Endodermal cell (in vitro differentiated cells): ENCODE measurements at regions not wholly inside any gene's neighbourhood (a gene's known extent, or its start where the extent isn't known, plus 50 kb on each side); places are given as distances from the start of the nearest gene placed in this dataset.
"Not testable (repeated sequence)": the region's sequence is repeated elsewhere in the genome, so short reads cannot be mapped to it uniquely, and the experiment has no call there.

Experiments used
- DNase-seq: peaks from one replicate; pipeline ENCODE4 v3.0.0-alpha.2; 2017
- H3K27ac ChIP-seq: 2 replicates; pipeline ENCODE4 v1.5.1; 2013; ENCODE audit warnings: mild to moderate bottlenecking, low read depth, low read length, moderate library complexity
- H3K27me3 ChIP-seq: 2 replicates; pipeline ENCODE4 v1.6.1; 2013; ENCODE audit warnings: mild to moderate bottlenecking, low read length, moderate library complexity; ENCODE audit not compliant: insufficient read depth, control insufficient read depth, poor library complexity, severe bottlenecking
- H3K36me3 ChIP-seq: 2 replicates; pipeline ENCODE4 v1.7.0; 2013; ENCODE audit warnings: mild to moderate bottlenecking, low read length, moderate library complexity; ENCODE audit not compliant: control insufficient read depth, insufficient read depth
- H3K4me1 ChIP-seq: one replicate; pipeline ENCODE4 v1.7.0; 2013; ENCODE audit warnings: low read length; ENCODE audit not compliant: control insufficient read depth, insufficient read depth
- H3K4me3 ChIP-seq: 2 replicates; pipeline ENCODE4 v1.5.1; 2013; ENCODE audit warnings: mild to moderate bottlenecking, low read length, moderate library complexity
- H3K9ac ChIP-seq: 2 replicates; pipeline ENCODE4 v1.6.1; 2013; ENCODE audit warnings: mild to moderate bottlenecking, low read length, moderate library complexity; ENCODE audit not compliant: poor library complexity, severe bottlenecking; ENCODE audit errors: extremely low read depth
- H3K9me3 ChIP-seq: 2 replicates; pipeline ENCODE4 v1.6.1; 2013; ENCODE audit warnings: mild to moderate bottlenecking, low read length, moderate library complexity; ENCODE audit not compliant: control insufficient read depth
- H3K27ac Mint-ChIP-seq: 2 replicates; pipeline ENCODE4 v1.8.0; 2020; ENCODE audit warnings: mixed read lengths
- H3K27me3 Mint-ChIP-seq: 2 replicates; pipeline ENCODE4 v1.8.0; 2021; ENCODE audit warnings: mild to moderate bottlenecking, mixed read lengths; ENCODE audit not compliant: insufficient read depth
- H3K36me3 Mint-ChIP-seq: 2 replicates; pipeline ENCODE4 v1.8.0; 2020; ENCODE audit warnings: low read depth, mixed read lengths
- H3K4me1 Mint-ChIP-seq: 2 replicates; pipeline ENCODE4 v1.8.0; 2020; ENCODE audit warnings: mixed read lengths
- H3K4me3 Mint-ChIP-seq: 2 replicates; pipeline ENCODE4 v1.8.0; 2020; ENCODE audit warnings: mild to moderate bottlenecking, moderate library complexity, mixed read lengths
- H3K9me3 Mint-ChIP-seq: 2 replicates; pipeline ENCODE4 v1.8.0; 2020; ENCODE audit warnings: mild to moderate bottlenecking, mixed read lengths
- WGBS, 2 experiments: methylation state at CpG; one replicate each; pipeline versions ENCODE4 v1.1.5 to v1.1.7; 2013; ENCODE audit warnings: missing lambda C conversion rate in 2 of 2, mixed read lengths in 1 of 2; ENCODE audit not compliant: insufficient coverage in 1 of 2, insufficient read length in 1 of 2; 5-methylcytosine and 5-hydroxymethylcytosine counted together
- TF ChIP-seq, protein P1 (sequence below): fragments of 200-600 bp; sonication (generic); conservative IDR thresholded peaks from 2 replicates; pipeline ENCODE4 v1.5.0; 2021; ENCODE audit warnings: antibody characterized with exemption, mild to moderate bottlenecking

DNA sequence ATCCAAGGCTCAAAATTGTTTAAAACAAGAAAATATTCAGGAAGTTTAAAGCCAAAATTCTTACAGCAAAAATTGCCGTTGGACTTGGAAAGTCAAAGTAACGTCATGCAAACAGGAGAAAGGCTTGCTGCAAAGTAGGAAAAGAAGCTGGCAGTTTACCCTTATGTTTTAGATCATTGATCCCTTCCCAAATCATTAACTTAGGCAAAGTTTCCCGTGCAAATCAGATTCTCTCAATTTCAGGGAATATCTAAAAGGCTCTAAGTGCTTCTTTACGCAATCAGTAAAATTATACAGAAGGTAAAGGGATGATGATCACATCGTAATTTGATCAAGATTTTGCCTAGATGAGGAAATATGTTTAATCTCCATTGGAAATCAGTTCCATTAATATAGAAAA is 197.5 kb downstream of the ALDH8A1 start:
- DNase-seq, result no peak
- Mint-ChIP-seq H3K9me3 (no peaks in the 10 kb centered on the region), H3K4me3 (no peak overlapping the region), H3K4me1 (peaks cover 10% of the 10 kb centered on the region), H3K27ac (no peak overlapping the region), H3K36me3 (no peaks in the 10 kb centered on the region), H3K27me3 (no peaks in the 10 kb centered on the region)
- no peaks in the 10 kb centered on the region for H3K4me1 ChIP-seq
- H3K4me3 ChIP-seq, result no peak overlapping the region
- no peaks in the 10 kb centered on the region for H3K9me3 ChIP-seq
- H3K36me3 ChIP-seq, result no peaks in the 10 kb centered on the region
- 96 to 100% methylated on average over 4 to 5 of the region's 5 CpGs for WGBS, 2 experiments
- no peaks in the 10 kb centered on the region for H3K27me3 ChIP-seq
- no peak overlapping the region for H3K27ac ChIP-seq
- no peak overlapping the region for H3K9ac ChIP-seq
- TF ChIP-seq, protein P1, sequence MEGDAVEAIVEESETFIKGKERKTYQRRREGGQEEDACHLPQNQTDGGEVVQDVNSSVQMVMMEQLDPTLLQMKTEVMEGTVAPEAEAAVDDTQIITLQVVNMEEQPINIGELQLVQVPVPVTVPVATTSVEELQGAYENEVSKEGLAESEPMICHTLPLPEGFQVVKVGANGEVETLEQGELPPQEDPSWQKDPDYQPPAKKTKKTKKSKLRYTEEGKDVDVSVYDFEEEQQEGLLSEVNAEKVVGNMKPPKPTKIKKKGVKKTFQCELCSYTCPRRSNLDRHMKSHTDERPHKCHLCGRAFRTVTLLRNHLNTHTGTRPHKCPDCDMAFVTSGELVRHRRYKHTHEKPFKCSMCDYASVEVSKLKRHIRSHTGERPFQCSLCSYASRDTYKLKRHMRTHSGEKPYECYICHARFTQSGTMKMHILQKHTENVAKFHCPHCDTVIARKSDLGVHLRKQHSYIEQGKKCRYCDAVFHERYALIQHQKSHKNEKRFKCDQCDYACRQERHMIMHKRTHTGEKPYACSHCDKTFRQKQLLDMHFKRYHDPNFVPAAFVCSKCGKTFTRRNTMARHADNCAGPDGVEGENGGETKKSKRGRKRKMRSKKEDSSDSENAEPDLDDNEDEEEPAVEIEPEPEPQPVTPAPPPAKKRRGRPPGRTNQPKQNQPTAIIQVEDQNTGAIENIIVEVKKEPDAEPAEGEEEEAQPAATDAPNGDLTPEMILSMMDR, result no peak

DNA sequence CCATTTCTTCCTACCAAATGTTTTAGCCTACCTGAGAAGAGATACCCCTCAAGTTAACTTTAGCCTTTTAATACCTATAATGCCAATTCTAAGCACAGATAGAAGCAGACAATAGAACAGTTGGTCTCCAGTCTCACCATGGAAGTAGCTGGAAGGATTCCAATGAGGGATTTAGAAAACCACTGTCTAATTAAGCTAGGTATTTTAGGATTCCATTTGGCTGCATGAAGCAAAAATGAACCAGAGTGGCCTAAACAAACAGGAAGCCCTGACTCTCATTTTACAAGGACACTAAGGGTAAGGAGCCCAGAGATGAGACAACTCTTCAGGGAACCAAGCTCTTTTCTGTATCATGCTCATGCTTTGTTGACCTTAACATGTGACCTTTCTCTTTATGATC is 199.2 kb downstream of the ALDH8A1 start:
- TF ChIP-seq, protein P1, result no peak

DNA sequence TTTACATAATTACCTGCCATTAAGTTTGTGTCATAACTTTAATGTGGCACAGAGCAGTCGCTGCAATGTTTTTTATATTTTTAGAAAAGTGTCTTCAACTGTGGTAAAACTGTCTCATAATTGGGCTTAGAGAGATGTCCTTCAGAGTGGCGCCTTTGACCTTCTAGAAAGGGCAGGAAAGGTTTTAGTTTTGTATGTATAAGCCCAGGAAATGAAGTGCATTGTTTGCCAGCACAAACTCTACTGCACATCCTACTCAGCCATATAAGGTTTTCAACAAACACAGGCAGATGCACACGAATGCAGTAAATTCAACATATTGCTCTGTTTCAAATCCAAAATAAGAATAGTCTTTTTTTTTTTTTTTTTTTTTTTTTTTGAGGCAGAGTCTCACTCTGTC is 201.4 kb downstream of the ALDH8A1 start:
- no peaks in the 10 kb centered on the region for H3K9me3 Mint-ChIP-seq
- no peaks in the 10 kb centered on the region for H3K36me3 Mint-ChIP-seq
- H3K27ac Mint-ChIP-seq, result no peak overlapping the region
- no peak overlapping the region for H3K4me3 Mint-ChIP-seq
- Histone ChIP-seq H3K4me1 (no peaks in the 10 kb centered on the region), H3K9me3 (no peaks in the 10 kb centered on the region), H3K27me3 (no peaks in the 10 kb centered on the region), H3K4me3 (no peak overlapping the region), H3K9ac (no peak overlapping the region), H3K36me3 (no peaks in the 10 kb centered on the region), H3K27ac (no peak overlapping the region)
- WGBS, 2 experiments, result 87% methylated on average over 3 of the region's 3 CpGs; no CpG with 5 or more reads in 1 of the 2 experiments
- DNase-seq, result no peak
- H3K27me3 Mint-ChIP-seq, result no peaks in the 10 kb centered on the region
- peaks cover 13% of the 10 kb centered on the region for H3K4me1 Mint-ChIP-seq
- TF ChIP-seq, protein P1, result no peak

More for the DNA sequence above, 199.2 kb downstream of the ALDH8A1 start:
- Histone ChIP-seq H3K4me1 (no peaks in the 10 kb centered on the region), H3K9me3 (no peaks in the 10 kb centered on the region), H3K27ac (no peak overlapping the region), H3K9ac (no peak overlapping the region), H3K4me3 (no peak overlapping the region), H3K27me3 (no peaks in the 10 kb centered on the region), H3K36me3 (no peaks in the 10 kb centered on the region)
- DNase-seq, result no peak
- H3K4me1 Mint-ChIP-seq, result peaks cover 10% of the 10 kb centered on the region
- peak overlapping the region; percentile 25 for H3K27ac Mint-ChIP-seq
- no peaks in the 10 kb centered on the region for H3K36me3 Mint-ChIP-seq
- H3K9me3 Mint-ChIP-seq, result no peaks in the 10 kb centered on the region
- H3K27me3 Mint-ChIP-seq, result no peaks in the 10 kb centered on the region
- no peak overlapping the region for H3K4me3 Mint-ChIP-seq

DNA sequence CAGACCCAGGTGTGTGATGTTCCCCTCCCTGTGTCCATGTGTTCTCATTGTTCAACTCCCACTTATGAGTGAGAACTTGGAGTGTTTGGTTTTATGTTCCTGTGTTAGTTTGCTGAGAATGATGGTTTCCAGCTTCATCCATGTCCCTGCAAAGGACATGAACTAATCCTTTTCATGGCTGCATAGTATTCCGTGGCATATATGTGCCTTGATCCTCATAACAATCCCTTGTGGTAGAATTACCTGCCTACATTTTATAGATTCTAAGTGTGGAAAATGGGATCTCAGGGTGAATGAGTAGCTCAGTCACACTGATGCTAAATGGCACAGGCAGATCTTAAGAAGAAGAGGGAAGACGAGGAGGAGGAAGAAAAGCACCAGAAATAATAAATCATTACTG is 202.7 kb downstream of the ALDH8A1 start:
- H3K4me1 Mint-ChIP-seq, H3K4me3 ChIP-seq, H3K36me3 ChIP-seq, H3K27ac Mint-ChIP-seq, H3K27ac ChIP-seq, H3K4me1 ChIP-seq, H3K9me3 ChIP-seq, H3K36me3 Mint-ChIP-seq, H3K27me3 Mint-ChIP-seq, H3K4me3 Mint-ChIP-seq, H3K9ac ChIP-seq, H3K27me3 ChIP-seq, H3K9me3 Mint-ChIP-seq, DNase-seq: not testable (repeated sequence)
- WGBS, 2 experiments, result 86% methylated on average over 2 of the region's 2 CpGs; no CpG with 5 or more reads in 1 of the 2 experiments
